ENCODE measurements at regions not wholly inside any gene's neighbourhood (a gene's known extent, or its start where the extent isn't known, plus 50 kb on each side); places are given as distances from the start of the nearest gene placed in this dataset.

DNA sequence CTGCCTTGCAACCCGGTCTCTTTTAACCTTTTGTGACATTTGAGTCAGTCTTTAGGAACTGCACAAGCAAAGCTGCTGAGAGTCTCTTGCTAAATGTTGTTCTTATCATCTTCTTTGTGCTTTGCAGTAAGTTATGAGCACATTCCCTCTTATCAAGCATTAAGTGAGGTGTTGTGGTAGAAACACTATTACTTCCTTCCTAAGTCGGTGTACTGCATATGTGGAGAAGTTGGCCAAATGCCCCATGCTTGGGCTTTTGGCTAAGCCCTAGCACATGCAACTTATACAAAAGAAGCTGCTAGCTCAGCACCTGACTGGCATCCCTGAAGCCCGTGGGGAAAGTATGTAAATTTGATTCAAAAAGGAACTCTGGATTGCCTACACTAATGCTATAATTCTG, 136.5 kb upstream of the RBMS3 start:
- FAIRE-seq: peak; percentile 5

DNA sequence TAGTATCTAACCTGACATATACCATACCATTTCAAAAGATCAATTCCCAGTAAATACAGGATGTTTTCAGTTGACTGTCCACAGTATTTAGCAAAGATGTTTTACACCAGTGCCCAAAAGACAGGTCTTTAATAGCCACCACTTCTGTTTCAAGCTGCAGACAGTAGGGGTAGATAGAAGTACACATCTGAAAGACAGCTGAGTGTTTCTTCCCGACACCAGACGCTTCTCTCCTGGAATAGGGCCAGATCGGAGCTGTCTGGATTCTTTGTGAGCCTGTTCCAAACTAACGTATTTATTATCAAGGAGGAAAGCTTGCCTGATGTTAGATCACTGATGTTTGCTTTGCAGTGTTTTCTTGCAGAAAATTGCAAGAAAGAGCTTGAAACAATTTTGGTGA, 136.1 kb upstream of the RBMS3 start:
- Histone ChIP-seq H3K4me3 (ENCODE audit: control insufficient read depth in 2 of 3, extremely low read depth in 1 of 3, insufficient read depth in 2 of 3, low read depth in 1 of 3, low read length in 3 of 3) (no peak overlapping the region), H3K4me1 (ENCODE audit: control insufficient read depth, extremely low read depth, insufficient read depth, low read length) (no peaks in the 10 kb centered on the region), H3K9me3 (ENCODE audit: control insufficient read depth, low read depth, low read length) (no peaks in the 10 kb centered on the region), H4K20me1 (ENCODE audit: control insufficient read depth, extremely low read depth, insufficient read depth, low read length) (no peaks in the 10 kb centered on the region), H3K27ac (ENCODE audit: control insufficient read depth, insufficient read depth, low read length) (no peak overlapping the region), H3K79me2 (ENCODE audit: control insufficient read depth, insufficient read depth, low read length) (no peaks in the 10 kb centered on the region), H3K4me2 (ENCODE audit: control insufficient read depth, extremely low read depth, insufficient read depth, low read depth, low read length) (peak overlapping the region; percentile 17), H3K9me1 (ENCODE audit: control insufficient read depth, extremely low read depth, insufficient read depth, low read length) (no peaks in the 10 kb centered on the region), H3K27me3 (ENCODE audit: control insufficient read depth, extremely low read depth, insufficient read depth, low read length) (no peaks in the 10 kb centered on the region), H3K36me3 (ENCODE audit: control insufficient read depth in 2 of 2, extremely low read depth in 1 of 2, insufficient read depth in 2 of 2, low read length in 2 of 2) (no peaks in the 10 kb centered on the region), H2AFZ (ENCODE audit: control insufficient read depth, low read length) (no peak overlapping the region), H3K9ac (ENCODE audit: control insufficient read depth, extremely low read depth, insufficient read depth, low read length) (no peak overlapping the region)
- no peak for TF ChIP-seq EZH2 (IDR thresholded peaks at IDR 0.05; ENCODE audit: low read length)
- TF ChIP-seq, protein P1, sequence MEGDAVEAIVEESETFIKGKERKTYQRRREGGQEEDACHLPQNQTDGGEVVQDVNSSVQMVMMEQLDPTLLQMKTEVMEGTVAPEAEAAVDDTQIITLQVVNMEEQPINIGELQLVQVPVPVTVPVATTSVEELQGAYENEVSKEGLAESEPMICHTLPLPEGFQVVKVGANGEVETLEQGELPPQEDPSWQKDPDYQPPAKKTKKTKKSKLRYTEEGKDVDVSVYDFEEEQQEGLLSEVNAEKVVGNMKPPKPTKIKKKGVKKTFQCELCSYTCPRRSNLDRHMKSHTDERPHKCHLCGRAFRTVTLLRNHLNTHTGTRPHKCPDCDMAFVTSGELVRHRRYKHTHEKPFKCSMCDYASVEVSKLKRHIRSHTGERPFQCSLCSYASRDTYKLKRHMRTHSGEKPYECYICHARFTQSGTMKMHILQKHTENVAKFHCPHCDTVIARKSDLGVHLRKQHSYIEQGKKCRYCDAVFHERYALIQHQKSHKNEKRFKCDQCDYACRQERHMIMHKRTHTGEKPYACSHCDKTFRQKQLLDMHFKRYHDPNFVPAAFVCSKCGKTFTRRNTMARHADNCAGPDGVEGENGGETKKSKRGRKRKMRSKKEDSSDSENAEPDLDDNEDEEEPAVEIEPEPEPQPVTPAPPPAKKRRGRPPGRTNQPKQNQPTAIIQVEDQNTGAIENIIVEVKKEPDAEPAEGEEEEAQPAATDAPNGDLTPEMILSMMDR (optimal IDR thresholded peaks at IDR 0.05 in 1 of 3, IDR thresholded peaks at IDR 0.05 in 1 of 3, conservative IDR thresholded peaks at IDR 0.05 in 1 of 3; ENCODE audit: extremely low read depth in 1 of 3, insufficient read depth in 2 of 3, low read length in 3 of 3): peak; percentile 10 to 54 (median 45)
- peak; percentile 73 for FAIRE-seq
- dilution Hi-C loops (cut with MboI; ENCODE audit: extremely low pct_ligation_motif_present, low sequenced_read_pairs): no loop called here
- DNase-seq (ENCODE audit: low read depth, low spot score): no peak

More for the DNA sequence above, 136.5 kb upstream of the RBMS3 start:
- H3K36me3 ChIP-seq (ENCODE audit: control insufficient read depth in 2 of 2, extremely low read depth in 1 of 2, insufficient read depth in 2 of 2, low read length in 2 of 2): no peaks in the 10 kb centered on the region
- H3K79me2 ChIP-seq (ENCODE audit: control insufficient read depth, insufficient read depth, low read length): no peaks in the 10 kb centered on the region
- DNase-seq (ENCODE audit: low read depth, low spot score): no peak
- H3K4me1 ChIP-seq (ENCODE audit: control insufficient read depth, extremely low read depth, insufficient read depth, low read length): no peaks in the 10 kb centered on the region
- no peaks in the 10 kb centered on the region for H3K27me3 ChIP-seq (ENCODE audit: control insufficient read depth, extremely low read depth, insufficient read depth, low read length)
- dilution Hi-C loops (cut with MboI; ENCODE audit: extremely low pct_ligation_motif_present, low sequenced_read_pairs): no loop called here
- TF ChIP-seq, protein P1 (optimal IDR thresholded peaks at IDR 0.05 in 1 of 3, IDR thresholded peaks at IDR 0.05 in 1 of 3, conservative IDR thresholded peaks at IDR 0.05 in 1 of 3; ENCODE audit: extremely low read depth in 1 of 3, insufficient read depth in 2 of 3, low read length in 3 of 3): no peak
- no peak for TF ChIP-seq EZH2 (IDR thresholded peaks at IDR 0.05; ENCODE audit: low read length)
- no peak overlapping the region for H3K9ac ChIP-seq (ENCODE audit: control insufficient read depth, extremely low read depth, insufficient read depth, low read length)
- H3K9me3 ChIP-seq (ENCODE audit: control insufficient read depth, low read depth, low read length): no peaks in the 10 kb centered on the region
- no peak overlapping the region for H3K27ac ChIP-seq (ENCODE audit: control insufficient read depth, insufficient read depth, low read length)
- H3K9me1 ChIP-seq (ENCODE audit: control insufficient read depth, extremely low read depth, insufficient read depth, low read length): no peaks in the 10 kb centered on the region
- no peak overlapping the region for H3K4me3 ChIP-seq (ENCODE audit: control insufficient read depth in 2 of 3, extremely low read depth in 1 of 3, insufficient read depth in 2 of 3, low read depth in 1 of 3, low read length in 3 of 3)
- no peak overlapping the region for H3K4me2 ChIP-seq (ENCODE audit: control insufficient read depth, extremely low read depth, insufficient read depth, low read depth, low read length)
- H4K20me1 ChIP-seq (ENCODE audit: control insufficient read depth, extremely low read depth, insufficient read depth, low read length): no peaks in the 10 kb centered on the region
- no peak overlapping the region for H2AFZ ChIP-seq (ENCODE audit: control insufficient read depth, low read length)

All from keratinocyte (primary cell).